H1 (cell line): ENCODE measurements at regions not wholly inside any gene's neighbourhood (a gene's known extent, or its start where the extent isn't known, plus 50 kb on each side); places are given as distances from the start of the nearest gene placed in this dataset.

Experiments used
- ASH2L ChIP-seq: fragments of 200-600, 300-600 bp; sonication (generic); IDR thresholded peaks from one replicate; pipeline ENCODE4 v1.7.1; 2017; ENCODE audit warnings: low read length
- CHD7 ChIP-seq: fragments of 300-600 bp; sonication (generic); IDR thresholded peaks from 2 replicates; pipeline ENCODE4 v1.7.1; 2012; ENCODE audit warnings: low read length, moderate library complexity, mild to moderate bottlenecking, inconsistent platforms; ENCODE audit not compliant: insufficient replicate concordance
- EGR1 ChIP-seq: IDR thresholded peaks from 2 replicates; pipeline ENCODE4 v1.6.1; 2011; ENCODE audit warnings: low read depth, low read length, borderline replicate concordance
- EZH2 ChIP-seq: fragments of 200-600 bp; sonication (generic); IDR thresholded peaks from 2 replicates; pipeline ENCODE4 v1.7.1; 2012; ENCODE audit warnings: low read depth, mild to moderate bottlenecking, moderate library complexity, low read length, inconsistent platforms; ENCODE audit not compliant: severe bottlenecking
- RFX5 ChIP-seq: IDR thresholded peaks from 2 replicates; pipeline ENCODE4 v1.6.1; 2011; ENCODE audit warnings: low read depth, low read length, improper control_type of control experiment, borderline replicate concordance

- TF ChIP-seq CHD7 (no peak), RFX5 (no peak), EGR1 (no peak), ASH2L (no peak), EZH2 (no peak)
Measured at GRCh38 chr3:64300790-64301423, 75.6 kb upstream of the PRICKLE2 start (continued).
